HUES64 (cell line): ENCODE measurements at regions not wholly inside any gene's neighbourhood (a gene's known extent, or its start where the extent isn't known, plus 50 kb on each side); places are given as distances from the start of the nearest gene placed in this dataset.

Experiments used
- H3K27ac ChIP-seq: 2 replicates; pipeline ENCODE4 v1.7.0; 2013; ENCODE audit warnings: low read depth, low read length, inconsistent platforms
- H3K27me3 ChIP-seq: 2 replicates; pipeline ENCODE4 v1.6.1; 2013; ENCODE audit warnings: mild to moderate bottlenecking, low read length; ENCODE audit not compliant: insufficient read depth
- H3K36me3 ChIP-seq: 2 replicates; pipeline ENCODE4 v1.6.1; 2013; ENCODE audit warnings: mild to moderate bottlenecking, low read length; ENCODE audit not compliant: insufficient read depth
- H3K4me1 ChIP-seq: 2 replicates; pipeline ENCODE4 v1.6.1; 2013; ENCODE audit warnings: mild to moderate bottlenecking, low read length, moderate library complexity; ENCODE audit not compliant: insufficient read depth
- H3K4me3 ChIP-seq: 2 replicates; pipeline ENCODE4 v1.5.1; 2013; ENCODE audit warnings: mild to moderate bottlenecking, low read length, moderate library complexity
- H3K9ac ChIP-seq: 2 replicates; pipeline ENCODE4 v1.6.1; 2013; ENCODE audit warnings: mild to moderate bottlenecking, low read depth, low read length
- H3K9me3 ChIP-seq: 2 replicates; pipeline ENCODE4 v1.6.1; 2013; ENCODE audit warnings: low read depth, low read length; ENCODE audit not compliant: insufficient read depth
- WGBS: fragments of 150-250, 120-280 bp; methylation state at CpG from one replicate; pipeline ENCODE4 v1.1.7; 2013; ENCODE audit warnings: missing lambda C conversion rate; 5-methylcytosine and 5-hydroxymethylcytosine counted together

DNA sequence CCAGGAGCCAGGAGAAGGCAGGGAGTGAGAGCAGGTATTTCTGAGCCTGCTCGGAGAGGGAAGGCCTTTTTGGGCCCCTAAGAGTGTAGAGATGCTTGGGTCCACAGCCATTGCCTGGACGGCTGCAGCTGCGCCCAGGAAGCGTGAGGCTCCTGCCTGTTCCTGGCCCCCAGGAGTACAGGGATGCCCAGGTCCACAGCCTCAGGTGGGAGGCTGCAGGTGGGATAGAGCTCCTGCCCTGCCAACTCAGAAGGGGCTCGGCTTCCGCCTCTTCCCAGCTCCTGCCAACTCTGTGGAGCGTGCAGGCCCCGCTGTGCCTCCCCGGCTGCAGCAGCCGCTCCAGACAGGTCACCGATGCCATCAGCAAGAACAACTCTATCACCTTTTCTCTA lies 351.0 kb upstream of the PCDH20 start:
- no peak overlapping the region for H3K9ac ChIP-seq
- H3K4me3 ChIP-seq: no peak overlapping the region
- 97% methylated on average over 11 of the region's 11 CpGs for WGBS
- no peaks in the 10 kb centered on the region for H3K4me1 ChIP-seq
- H3K27me3 ChIP-seq: no peaks in the 10 kb centered on the region
- no peaks in the 10 kb centered on the region for H3K9me3 ChIP-seq
- H3K27ac ChIP-seq: no peak overlapping the region
- H3K36me3 ChIP-seq: no peaks in the 10 kb centered on the region

DNA sequence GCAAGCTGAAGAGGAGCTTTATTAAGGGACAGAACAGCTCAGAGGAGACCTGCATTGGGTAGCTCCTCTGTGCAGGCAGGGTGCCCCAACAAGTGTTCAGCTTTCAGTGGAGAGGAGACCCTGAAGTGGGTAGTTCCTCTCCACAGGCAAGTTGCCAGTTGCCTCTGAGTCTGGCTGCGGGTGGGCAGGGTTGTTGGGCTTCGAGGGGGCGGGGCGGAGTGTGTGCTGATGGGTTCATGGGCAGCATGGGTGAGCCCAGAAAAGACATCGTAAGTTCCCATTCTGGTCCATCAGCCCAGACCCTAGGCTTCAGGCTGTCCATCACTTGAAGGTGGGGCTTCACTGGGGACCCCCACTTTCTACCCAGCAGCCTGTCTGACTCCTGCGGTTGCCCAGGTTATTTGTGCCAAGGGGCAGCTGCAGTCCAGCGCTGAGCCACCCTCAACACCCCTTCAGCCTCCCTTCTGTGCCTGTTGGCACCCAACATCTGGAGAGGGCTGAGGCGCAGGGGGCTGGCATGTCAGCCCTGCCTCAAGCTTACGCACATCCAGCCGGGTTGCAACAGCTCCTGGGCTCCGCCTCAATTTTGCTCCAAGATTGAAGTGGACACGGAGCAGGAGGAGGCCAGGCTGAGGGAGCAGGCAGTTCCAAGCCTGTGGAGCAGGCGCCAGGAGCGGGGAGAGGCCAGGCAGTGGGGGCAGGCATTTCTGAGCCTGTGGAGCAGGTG lies 350.5 kb upstream of the PCDH20 start:
- no peaks in the 10 kb centered on the region for H3K36me3 ChIP-seq
- H3K4me3 ChIP-seq: no peak overlapping the region
- H3K9ac ChIP-seq: no peak overlapping the region
- no peaks in the 10 kb centered on the region for H3K9me3 ChIP-seq
- no peaks in the 10 kb centered on the region for H3K27me3 ChIP-seq
- H3K27ac ChIP-seq: no peak overlapping the region
- WGBS: 95% methylated on average over 14 of the region's 14 CpGs
- no peaks in the 10 kb centered on the region for H3K4me1 ChIP-seq

DNA sequence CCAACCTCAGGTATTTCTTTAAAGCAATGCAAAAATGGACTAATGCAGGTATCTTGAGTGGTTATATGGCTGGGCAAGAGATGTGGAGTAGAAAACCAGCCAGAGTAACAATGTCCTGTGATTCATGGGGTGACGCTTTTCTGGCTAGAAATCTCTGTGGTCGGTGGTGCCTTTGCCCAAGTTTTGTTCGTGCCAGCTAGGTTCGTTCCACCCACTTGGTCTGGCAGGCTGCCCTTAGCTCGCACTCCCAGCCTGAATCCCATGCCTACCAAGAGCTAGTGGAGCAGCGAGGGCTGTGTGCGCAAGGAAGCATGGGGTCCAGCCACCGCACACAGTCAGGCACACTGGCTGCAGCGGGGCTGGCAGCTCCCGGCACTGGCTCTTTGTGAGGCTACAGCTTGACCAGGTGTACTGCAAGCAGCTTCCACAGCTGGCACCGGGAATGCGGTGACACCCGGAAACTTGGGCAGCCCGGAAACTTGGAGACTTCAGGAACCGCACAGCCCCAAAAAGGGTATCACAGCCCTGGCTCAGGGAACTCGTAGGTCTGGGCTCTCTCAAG lies 349.6 kb upstream of the PCDH20 start:
- no peak overlapping the region for H3K27ac ChIP-seq
- no peaks in the 10 kb centered on the region for H3K9me3 ChIP-seq
- no peaks in the 10 kb centered on the region for H3K4me1 ChIP-seq
- no peaks in the 10 kb centered on the region for H3K36me3 ChIP-seq
- H3K9ac ChIP-seq: no peak overlapping the region
- no peak overlapping the region for H3K4me3 ChIP-seq
- H3K27me3 ChIP-seq: no peaks in the 10 kb centered on the region
- WGBS: 96% methylated on average over 16 of the region's 16 CpGs

DNA sequence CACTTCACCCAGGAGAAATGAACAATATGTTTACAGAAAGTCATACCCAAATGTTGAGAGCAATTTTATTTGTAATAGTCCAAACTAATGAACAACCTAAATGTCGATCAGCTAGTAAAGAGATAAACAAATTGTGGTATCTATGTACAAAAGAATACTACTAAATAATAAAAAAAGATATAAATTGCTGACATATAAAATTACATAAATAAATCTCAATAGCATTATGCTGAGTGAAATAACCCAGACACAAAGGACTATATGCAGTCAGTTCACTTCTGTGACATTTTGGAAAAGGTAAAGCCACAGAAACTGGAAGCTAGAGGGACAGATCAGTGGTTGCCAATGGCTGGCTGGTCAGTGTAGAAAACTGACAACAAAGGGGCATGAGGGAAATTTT lies 346.0 kb upstream of the PCDH20 start:
- H3K36me3 ChIP-seq: no peaks in the 10 kb centered on the region
- H3K27ac ChIP-seq: no peak overlapping the region
- no peak overlapping the region for H3K4me3 ChIP-seq
- H3K27me3 ChIP-seq: no peaks in the 10 kb centered on the region
- WGBS: no CpG with 5 or more reads among the region's 1 CpG
- no peak overlapping the region for H3K9ac ChIP-seq
- H3K9me3 ChIP-seq: no peaks in the 10 kb centered on the region
- no peaks in the 10 kb centered on the region for H3K4me1 ChIP-seq

DNA sequence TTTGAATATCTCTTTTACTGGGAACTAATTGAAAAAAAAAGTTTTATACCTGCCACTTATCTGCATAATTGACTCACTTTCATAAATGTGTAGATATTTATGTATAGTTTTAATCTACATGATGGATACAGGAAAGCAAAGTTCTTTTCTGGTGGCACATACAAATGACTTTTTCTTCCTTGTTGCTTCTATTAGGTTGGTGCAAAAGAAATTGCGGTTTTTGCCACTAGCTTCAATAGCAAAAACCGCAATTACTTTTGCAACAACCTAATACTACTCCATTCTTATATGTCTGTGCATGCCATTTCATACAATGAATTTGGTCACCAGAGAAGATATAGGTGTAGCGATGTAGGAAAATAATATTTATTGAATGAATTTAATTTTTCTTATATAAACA lies 344.5 kb upstream of the PCDH20 start:
- Histone ChIP-seq H3K36me3 (no peaks in the 10 kb centered on the region), H3K9ac (no peak overlapping the region), H3K27ac (no peak overlapping the region), H3K27me3 (no peaks in the 10 kb centered on the region), H3K4me3 (no peak overlapping the region), H3K4me1 (no peaks in the 10 kb centered on the region), H3K9me3 (peaks cover 8% of the 10 kb centered on the region; the same call in 1 of the 2 replicates)
- WGBS: 100% methylated on average over 1 of the region's 3 CpGs

DNA sequence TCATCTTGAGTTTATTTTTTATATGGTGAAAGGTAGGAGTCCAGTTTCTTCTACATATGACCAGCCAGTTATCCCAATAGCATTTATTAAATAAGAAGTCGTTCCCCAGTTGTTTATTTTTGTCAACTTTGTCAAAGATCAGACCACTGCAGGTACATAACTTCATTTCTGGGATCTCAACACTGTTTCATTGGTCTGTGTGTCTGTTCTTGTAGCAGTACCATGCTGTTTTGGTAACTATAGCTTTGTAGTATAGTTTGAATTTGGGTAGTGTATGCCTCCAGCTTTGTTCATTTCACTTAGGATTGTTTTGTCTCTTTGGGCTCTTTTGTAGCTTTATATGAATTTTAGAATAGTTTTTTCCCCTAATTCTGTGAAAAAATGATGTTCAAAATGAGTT lies 340.4 kb upstream of the PCDH20 start:
- H3K4me3 ChIP-seq: no peak overlapping the region
- no peaks in the 10 kb centered on the region for H3K4me1 ChIP-seq
- no peak overlapping the region for H3K9ac ChIP-seq
- H3K36me3 ChIP-seq: no peaks in the 10 kb centered on the region
- peaks cover 8% of the 10 kb centered on the region; the same call in 1 of the 2 replicates for H3K9me3 ChIP-seq
- 93% methylated on average over 1 of the region's 1 CpG for WGBS
- no peak overlapping the region for H3K27ac ChIP-seq
- no peaks in the 10 kb centered on the region for H3K27me3 ChIP-seq

DNA sequence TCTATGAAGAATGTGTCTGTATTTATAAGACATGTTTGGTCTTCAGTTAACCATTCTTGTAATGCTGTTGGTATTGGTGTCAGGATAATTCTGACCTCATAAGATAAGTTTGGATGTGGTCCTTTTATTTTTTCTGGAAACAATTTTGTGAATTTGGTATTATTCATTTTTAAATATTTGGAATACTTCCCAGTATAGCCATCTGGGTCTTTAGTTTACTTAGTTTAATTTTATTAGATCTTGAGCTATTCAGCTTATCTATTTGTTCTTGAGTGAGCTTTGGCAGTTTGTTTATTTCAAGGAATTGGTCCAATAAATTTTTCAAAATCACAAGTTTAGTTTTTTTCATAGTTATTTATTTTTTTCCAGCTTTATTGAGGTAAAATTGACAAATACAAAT lies 335.4 kb upstream of the PCDH20 start:
- no peaks in the 10 kb centered on the region for H3K4me1 ChIP-seq
- no peak overlapping the region for H3K9ac ChIP-seq
- peaks cover 3% of the 10 kb centered on the region; the same call in 1 of the 2 replicates for H3K9me3 ChIP-seq
- no peak overlapping the region for H3K4me3 ChIP-seq
- no peaks in the 10 kb centered on the region for H3K36me3 ChIP-seq
- H3K27me3 ChIP-seq: no peaks in the 10 kb centered on the region
- H3K27ac ChIP-seq: no peak overlapping the region

DNA sequence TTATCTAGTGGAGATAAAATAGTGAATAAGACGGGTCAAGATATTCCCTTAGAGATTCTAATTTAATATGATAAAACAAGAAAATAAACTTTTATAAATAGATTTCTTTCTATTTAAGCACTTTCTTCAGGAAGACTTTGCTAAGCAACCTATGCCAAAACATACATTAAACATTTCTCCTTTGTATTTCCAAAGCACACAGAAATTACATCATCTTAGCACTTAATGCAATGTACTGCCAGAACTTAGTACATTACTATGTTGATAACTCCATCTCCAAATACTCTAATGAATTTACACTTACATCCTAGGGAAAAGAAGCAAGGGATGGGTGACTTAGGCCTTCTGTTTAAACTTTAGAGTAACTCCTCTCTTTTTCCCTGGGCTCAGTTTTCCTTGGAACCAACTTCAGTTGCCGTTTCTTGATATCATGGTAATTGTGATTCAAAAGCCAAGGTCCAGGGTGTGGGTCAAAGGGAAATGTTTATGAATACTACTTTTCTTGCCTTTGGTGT lies 322.6 kb upstream of the PCDH20 start:
- no peaks in the 10 kb centered on the region for H3K36me3 ChIP-seq
- H3K9ac ChIP-seq: no peak overlapping the region
- WGBS: 100% methylated on average over 1 of the region's 2 CpGs
- no peak overlapping the region for H3K27ac ChIP-seq
- no peaks in the 10 kb centered on the region; the same call in 1 of the 2 replicates for H3K4me1 ChIP-seq
- H3K27me3 ChIP-seq: no peaks in the 10 kb centered on the region
- H3K9me3 ChIP-seq: no peaks in the 10 kb centered on the region
- H3K4me3 ChIP-seq: no peak overlapping the region

DNA sequence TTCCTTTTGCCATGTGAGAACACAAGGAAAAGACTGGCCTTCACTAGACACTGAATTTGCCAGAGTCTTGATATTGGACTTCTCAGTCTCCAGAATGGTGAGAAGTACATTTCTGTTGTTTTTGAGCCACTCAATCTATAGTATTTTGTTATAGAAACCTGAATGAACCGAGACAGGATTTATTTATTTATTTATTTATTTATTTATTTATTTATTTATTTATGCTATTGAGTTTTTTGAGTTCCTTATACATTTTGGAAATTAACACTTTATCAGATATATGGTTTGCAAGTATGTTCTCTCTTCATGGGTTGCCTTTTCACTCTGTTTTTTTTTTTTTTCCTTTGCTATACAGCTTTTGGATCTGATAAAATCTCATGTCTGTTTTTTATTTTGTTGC lies 319.0 kb upstream of the PCDH20 start:
- no peaks in the 10 kb centered on the region for H3K36me3 ChIP-seq
- H3K27me3 ChIP-seq: no peaks in the 10 kb centered on the region
- H3K9ac ChIP-seq: no peak overlapping the region
- WGBS: no CpG with 5 or more reads among the region's 1 CpG
- no peak overlapping the region for H3K4me3 ChIP-seq
- no peaks in the 10 kb centered on the region; the same call in 1 of the 2 replicates for H3K4me1 ChIP-seq
- H3K9me3 ChIP-seq: no peaks in the 10 kb centered on the region
- no peak overlapping the region for H3K27ac ChIP-seq

DNA sequence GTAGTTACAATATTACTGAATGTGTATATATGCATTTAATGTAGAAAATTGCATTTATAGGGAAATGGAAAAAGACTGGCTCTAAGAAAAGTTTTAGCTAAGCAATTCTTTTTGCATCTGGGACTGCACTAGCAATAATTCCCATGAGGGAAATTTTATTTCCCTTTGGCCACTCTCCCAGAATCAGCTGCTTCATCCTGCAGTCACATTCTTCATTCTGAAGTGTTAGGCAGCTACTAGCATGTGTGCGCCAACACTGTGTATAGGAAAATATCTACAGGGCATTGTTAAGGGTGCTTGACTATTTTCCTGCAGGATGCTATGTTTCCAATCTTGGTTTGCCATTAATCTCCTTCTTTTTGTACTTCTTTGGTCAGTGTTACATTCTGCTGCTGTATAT lies 312.8 kb upstream of the PCDH20 start:
- no peak overlapping the region for H3K9ac ChIP-seq
- no peak overlapping the region for H3K27ac ChIP-seq
- no peaks in the 10 kb centered on the region for H3K36me3 ChIP-seq
- H3K9me3 ChIP-seq: no peaks in the 10 kb centered on the region
- H3K4me3 ChIP-seq: no peak overlapping the region
- H3K4me1 ChIP-seq: no peaks in the 10 kb centered on the region
- 86% methylated on average over 1 of the region's 1 CpG for WGBS
- H3K27me3 ChIP-seq: no peaks in the 10 kb centered on the region

DNA sequence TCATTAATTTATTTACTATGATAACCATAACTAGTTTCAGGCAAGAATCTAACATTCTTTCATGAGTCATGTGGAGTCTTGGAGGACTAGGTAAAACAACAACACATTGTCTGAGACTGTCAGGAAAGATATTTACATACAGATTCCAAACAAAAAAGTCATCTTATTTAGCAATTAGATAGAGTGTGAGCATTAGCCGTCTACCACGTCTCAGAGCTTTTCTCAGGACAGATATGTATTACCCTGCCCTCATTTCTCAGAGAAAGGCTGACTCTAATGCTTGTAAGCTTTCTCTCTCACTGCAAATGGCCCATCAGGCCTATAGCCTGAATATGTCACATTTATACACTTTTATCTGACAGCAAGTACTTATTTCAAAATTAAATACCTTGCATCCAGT lies 312.1 kb upstream of the PCDH20 start:
- Histone ChIP-seq H3K27me3 (no peaks in the 10 kb centered on the region), H3K9ac (no peak overlapping the region), H3K4me3 (no peak overlapping the region), H3K36me3 (no peaks in the 10 kb centered on the region), H3K4me1 (no peaks in the 10 kb centered on the region), H3K9me3 (no peaks in the 10 kb centered on the region), H3K27ac (no peak overlapping the region)
- WGBS: 75% methylated on average over 2 of the region's 2 CpGs
